GM12878 (cell line): ENCODE measurements at regions not wholly inside any gene's neighbourhood (a gene's known extent, or its start where the extent isn't known, plus 50 kb on each side); places are given as distances from the start of the nearest gene placed in this dataset.

Experiments used
- ATAC-seq: fragments of 200-7000 bp; cut with Tn5 transposase; 3 replicates; pipeline ENCODE4 v1.9.1; 2020; ENCODE audit warnings: mild to moderate bottlenecking, moderate library complexity
- BruUV-seq: library from RNA; stranded (reverse); fragments of 400-500 nt; replicated peaks from 2 replicates; lab custom pipeline; 2021; lab: Mats Ljungman, UMichigan
- CTCF ChIA-PET: fragments of 300-600 bp; sonication (Branson Sonifier 250); formaldehyde crosslinking; extraction: SDS; loops from one replicate; lab custom pipeline; 2021; ENCODE audit warnings: inconsistent platforms; lab: Yijun Ruan, JAX
- POLR2A ChIA-PET: fragments of 350-600 bp; formaldehyde crosslinking; extraction: SDS; loops from one replicate; lab custom pipeline; 2021; ENCODE audit warnings: inconsistent platforms; lab: Charles Lee
- RAD21 ChIA-PET: fragments of 300-600 bp; sonication (Branson Sonifier 250); formaldehyde crosslinking; loops from one replicate; lab custom pipeline; 2023; ENCODE audit warnings: antibody characterized with exemption; ENCODE audit not compliant: unreplicated experiment; lab: Charles Lee
- SMC1A ChIA-PET: fragments of 300-600 bp; sonication (Branson Sonifier 250); formaldehyde crosslinking; loops from one replicate; lab custom pipeline; 2023; ENCODE audit not compliant: unreplicated experiment, uncharacterized antibody; lab: Charles Lee
- DNase-seq: peaks from one replicate; pipeline ENCODE4 v3.0.0-alpha.2; 2011; ENCODE audit warnings: low read depth, low spot score
- FAIRE-seq: peaks from 3 replicates; lab custom pipeline; 2011; peaks lifted over from hg19 to GRCh38; lab: Jason Lieb, UNC
- H2AFZ ChIP-seq: 2 replicates; pipeline ENCODE4 v1.6.0; 2011; ENCODE audit warnings: low read depth, low read length, control low read depth; ENCODE audit not compliant: control insufficient read depth
- H3K27ac ChIP-seq: 2 replicates; pipeline ENCODE4 v1.5.1; 2011; ENCODE audit warnings: control low read depth; ENCODE audit not compliant: control insufficient read depth, insufficient read depth
- H3K27me3 ChIP-seq, 2 experiments: replicated peaks in 1 of 2; 2 replicates each; pipeline versions ENCODE4 v1.6.0 to v1.6.1; 2011; ENCODE audit warnings: low read length in 1 of 2; ENCODE audit not compliant: control insufficient read depth in 2 of 2, insufficient read depth in 2 of 2
- H3K36me3 ChIP-seq, 2 experiments: 2 replicates each; pipeline ENCODE4 v1.5.1; 2011; ENCODE audit warnings: low read length in 1 of 2; ENCODE audit not compliant: control insufficient read depth in 2 of 2, insufficient read depth in 2 of 2
- H3K4me1 ChIP-seq: 2 replicates; pipeline ENCODE4 v1.6.1; 2011; ENCODE audit warnings: mild to moderate bottlenecking, low read length, moderate library complexity, mixed read lengths; ENCODE audit not compliant: control insufficient read depth, insufficient read depth
- H3K4me2 ChIP-seq: 2 replicates; pipeline ENCODE4 v1.6.0; 2011; ENCODE audit warnings: control low read depth; ENCODE audit not compliant: control insufficient read depth, insufficient read depth
- H3K4me3 ChIP-seq: fragments of 200-600 bp; sonication (generic); 2 replicates; pipeline ENCODE4 v1.5.1; 2016
- H3K79me2 ChIP-seq: 2 replicates; pipeline ENCODE4 v1.6.0; 2011; ENCODE audit warnings: low read length; ENCODE audit not compliant: control insufficient read depth, insufficient read depth
- H3K9ac ChIP-seq: 2 replicates; pipeline ENCODE4 v1.8.0; 2011; ENCODE audit warnings: low read length, control low read depth, mixed read lengths; ENCODE audit not compliant: control insufficient read depth, insufficient read depth
- H3K9me3 ChIP-seq: replicated peaks from 3 replicates; pipeline ENCODE4 v1.5.1; 2011; ENCODE audit warnings: mild to moderate bottlenecking, low read length; ENCODE audit not compliant: control insufficient read depth, insufficient read depth
- H4K20me1 ChIP-seq: 2 replicates; pipeline ENCODE4 v1.6.0; 2011; ENCODE audit not compliant: control insufficient read depth, insufficient read depth
- CBX3 ChIP-seq: fragments of 200-600 bp; sonication (generic); IDR thresholded peaks from 2 replicates; pipeline ENCODE4 v1.6.1; 2016; ENCODE audit warnings: low read depth, borderline replicate concordance
- CHD4 ChIP-seq: fragments of 200-600 bp; sonication (generic); IDR thresholded peaks from 2 replicates; pipeline ENCODE4 v1.6.1; 2016; ENCODE audit warnings: mild to moderate bottlenecking
- CREM ChIP-seq: IDR thresholded peaks from 2 replicates; pipeline ENCODE4 v1.6.1; 2014; ENCODE audit warnings: antibody characterized with exemption, low read depth
- DPF2 ChIP-seq: fragments of 450-650 bp; IDR thresholded peaks from 2 replicates; pipeline ENCODE4 v1.6.1; 2017; ENCODE audit warnings: mild to moderate bottlenecking
- ESRRA ChIP-seq: IDR thresholded peaks from 2 replicates; pipeline ENCODE4 v1.6.1; 2012; ENCODE audit warnings: mild to moderate bottlenecking, low read length, improper control_type of control experiment
- ETV6 ChIP-seq, 2 experiments: fragments of 450-650 bp in 1 of 2; IDR thresholded peaks in 1 of 2; conservative IDR thresholded peaks in 1 of 2; 2 replicates each; pipeline ENCODE4 v1.6.1; 2014; ENCODE audit warnings: antibody characterized with exemption in 1 of 2, borderline replicate concordance in 1 of 2, low read depth in 1 of 2, mild to moderate bottlenecking in 1 of 2, moderate library complexity in 1 of 2
- GABPA ChIP-seq: IDR thresholded peaks from 2 replicates; pipeline ENCODE4 v1.6.1; 2014; ENCODE audit warnings: antibody characterized with exemption, low read depth, mild to moderate bottlenecking, inconsistent platforms
- JUNB ChIP-seq: IDR thresholded peaks from 2 replicates; pipeline ENCODE4 v1.6.1; 2016; ENCODE audit warnings: antibody characterized with exemption, mild to moderate bottlenecking
- KLF5 ChIP-seq: fragments of 450-650 bp; IDR thresholded peaks from 2 replicates; pipeline ENCODE4 v1.6.1; 2014; ENCODE audit warnings: mild to moderate bottlenecking; ENCODE audit not compliant: partially characterized antibody
- LARP7 ChIP-seq: fragments of 450-650 bp; IDR thresholded peaks from 2 replicates; pipeline ENCODE4 v1.6.1; 2017; ENCODE audit warnings: mild to moderate bottlenecking
- NFYB ChIP-seq: IDR thresholded peaks from 2 replicates; pipeline ENCODE4 v1.6.1; 2011; ENCODE audit warnings: low read depth, mild to moderate bottlenecking, low read length, improper control_type of control experiment, moderate library complexity; ENCODE audit not compliant: insufficient read depth
- POU2F2 ChIP-seq: IDR thresholded peaks from 3 replicates; pipeline ENCODE4 v1.6.1; 2011; ENCODE audit warnings: low read depth, mild to moderate bottlenecking, low read length, borderline replicate concordance
- RCOR1 ChIP-seq: conservative IDR thresholded peaks from 2 replicates; pipeline ENCODE4 v1.6.1; 2012; ENCODE audit warnings: low read depth, low read length, improper control_type of control experiment
- RFX5 ChIP-seq: IDR thresholded peaks from 2 replicates; pipeline ENCODE4 v1.6.1; 2011; ENCODE audit warnings: low read depth, low read length, improper control_type of control experiment
- SIX5 ChIP-seq: IDR thresholded peaks from 2 replicates; pipeline ENCODE4 v1.6.1; 2011; ENCODE audit warnings: mild to moderate bottlenecking, low read depth, low read length, moderate library complexity; ENCODE audit not compliant: severe bottlenecking
- SMAD5 ChIP-seq: IDR thresholded peaks from 2 replicates; pipeline ENCODE4 v1.6.1; 2016; ENCODE audit warnings: antibody characterized with exemption, low read depth
- SP1 ChIP-seq: IDR thresholded peaks from one replicate; pipeline ENCODE4 v1.6.1; 2011; ENCODE audit warnings: low read depth, low read length
- ZBTB4 ChIP-seq: fragments of 450-650 bp; formaldehyde crosslinking; IDR thresholded peaks from 2 replicates; pipeline ENCODE4 v1.4.0; 2022; ENCODE audit warnings: mild to moderate bottlenecking, moderate library complexity
- ZNF384 ChIP-seq: IDR thresholded peaks from 2 replicates; pipeline ENCODE4 v1.6.1; 2012; ENCODE audit warnings: low read depth, mild to moderate bottlenecking, low read length, improper control_type of control experiment, borderline replicate concordance
- WGBS: methylation state at CpG from one replicate; pipeline ENCODE4 v1.1.6; 2016; ENCODE audit warnings: low lambda C conversion rate; ENCODE audit not compliant: insufficient replicate concordance, insufficient coverage; ENCODE audit errors: missing lambda C conversion rate; 5-methylcytosine and 5-hydroxymethylcytosine counted together
- in situ Hi-C: fragments of 300-500 bp; cut with MboI; formaldehyde crosslinking; loops from 9 replicates; pipeline ENCODE4 v1.14.3; 2018; ENCODE audit warnings: mixed read lengths
- intact Hi-C: fragments of 100-400 bp; cut with micrococcal nuclease; formaldehyde crosslinking; loops from one replicate; pipeline ENCODE4 v1.14.2; 2022; ENCODE audit not compliant: unreplicated experiment

GRCh38 chr17:17423656-17424055, 53.1 kb upstream of the MED9 start:
- DNase-seq (no peak), FAIRE-seq (no peak), ATAC-seq (no peak)
- in situ Hi-C loops, result no loop called here
- Histone ChIP-seq H3K9me3 (peaks cover 9% of the 10 kb centered on the region; the same call in 2 of the 3 replicates), H2AFZ (no peak overlapping the region), H3K27me3 (0 out of 4 replicates have a peak, but pooled peaks cover 0 to 2% of the 10 kb centered on the region in 2 experiments), H3K4me2 (no peak overlapping the region), H3K79me2 (no peaks in the 10 kb centered on the region), H3K4me3 (no peak overlapping the region), H3K27ac (no peak overlapping the region), H4K20me1 (no peaks in the 10 kb centered on the region), H3K36me3 (no peaks in the 10 kb centered on the region), H3K4me1 (no peaks in the 10 kb centered on the region), H3K9ac (no peak overlapping the region)
- ChIA-PET RAD21 (no interaction called here), POLR2A (no interaction called here), SMC1A (no interaction called here), CTCF (interaction anchor here (0.5 kb wide), 1 partner anchor 671 kb away, joined by 3 read pairs; no protein-coding TSS in a partner anchor)
- intact Hi-C loops, result no loop called here
- WGBS, result 12% methylated on average over 4 of the region's 4 CpGs
- no TSS peak for BruUV-seq
- TF ChIP-seq SP1 (no peak), CBX3 (no peak), JUNB (no peak), RCOR1 (no peak), RFX5 (no peak), ESRRA (no peak), NFYB (no peak), CREM (no peak), ZNF384 (no peak), DPF2 (no peak), CHD4 (no peak), LARP7 (no peak), ETV6 (conservative IDR thresholded peaks at IDR 0.05 in 1 of 2, IDR thresholded peaks at IDR 0.05 in 1 of 2; ENCODE audit: borderline replicate concordance in 1 of 2, low read depth in 1 of 2) (no peak), ZBTB4 (CRISPR knock-in tag) (no peak), KLF5 (no peak), POU2F2 (no peak), SIX5 (no peak), GABPA (no peak), SMAD5 (no peak)
- TF ChIP-seq, all 136 proteins: peak for 0
